Testis (tissue), 2 donors: ENCODE measurements at regions not wholly inside any gene's neighbourhood (a gene's known extent, or its start where the extent isn't known, plus 50 kb on each side); places are given as distances from the start of the nearest gene placed in this dataset.

Source experiments
- POLR2A ChIP-seq: fragments of 450-650 bp; IDR thresholded peaks from one replicate; pipeline ENCODE4 v1.6.1; 2017; ENCODE audit warnings: antibody characterized with exemption, mild to moderate bottlenecking, moderate library complexity
- TF ChIP-seq, protein P1 (sequence below), 3 experiments: fragments of 450-650 bp in 2 of 3; fragments of 200-600 bp in 1 of 3; sonication (generic) in 1 of 3; IDR thresholded peaks; one replicate each; pipeline ENCODE4 v1.5.1; 2016 to 2019; ENCODE audit warnings: antibody characterized with exemption in 3 of 3, mild to moderate bottlenecking in 2 of 3, moderate library complexity in 1 of 3

GRCh38 chr12:89817501-89818226, 109.0 kb upstream of the ATP2B1 start:
- TF ChIP-seq, protein P1, sequence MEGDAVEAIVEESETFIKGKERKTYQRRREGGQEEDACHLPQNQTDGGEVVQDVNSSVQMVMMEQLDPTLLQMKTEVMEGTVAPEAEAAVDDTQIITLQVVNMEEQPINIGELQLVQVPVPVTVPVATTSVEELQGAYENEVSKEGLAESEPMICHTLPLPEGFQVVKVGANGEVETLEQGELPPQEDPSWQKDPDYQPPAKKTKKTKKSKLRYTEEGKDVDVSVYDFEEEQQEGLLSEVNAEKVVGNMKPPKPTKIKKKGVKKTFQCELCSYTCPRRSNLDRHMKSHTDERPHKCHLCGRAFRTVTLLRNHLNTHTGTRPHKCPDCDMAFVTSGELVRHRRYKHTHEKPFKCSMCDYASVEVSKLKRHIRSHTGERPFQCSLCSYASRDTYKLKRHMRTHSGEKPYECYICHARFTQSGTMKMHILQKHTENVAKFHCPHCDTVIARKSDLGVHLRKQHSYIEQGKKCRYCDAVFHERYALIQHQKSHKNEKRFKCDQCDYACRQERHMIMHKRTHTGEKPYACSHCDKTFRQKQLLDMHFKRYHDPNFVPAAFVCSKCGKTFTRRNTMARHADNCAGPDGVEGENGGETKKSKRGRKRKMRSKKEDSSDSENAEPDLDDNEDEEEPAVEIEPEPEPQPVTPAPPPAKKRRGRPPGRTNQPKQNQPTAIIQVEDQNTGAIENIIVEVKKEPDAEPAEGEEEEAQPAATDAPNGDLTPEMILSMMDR (IDR thresholded peaks at IDR 0.05): no peak
- TF ChIP-seq POLR2A: no peak
